Lower lobe of right lung (tissue), 2 donors: ENCODE measurements at regions not wholly inside any gene's neighbourhood (a gene's known extent, or its start where the extent isn't known, plus 50 kb on each side); places are given as distances from the start of the nearest gene placed in this dataset.

Source experiments
- ATAC-seq, 2 donors: fragments of 200-7000 bp; cut with Tn5 transposase; one replicate each; pipeline ENCODE4 v1.9.1; 2020 to 2022; ENCODE audit warnings: mild to moderate bottlenecking in 2 of 2, moderate library complexity in 2 of 2
- DNase-seq: peaks from one replicate; pipeline ENCODE4 v3.0.0-alpha.2; 2020
- H3K27ac ChIP-seq: fragments of 200-600 bp; one replicate; pipeline ENCODE4 v1.8.0; 2022
- H3K27me3 ChIP-seq: fragments of 200-600 bp; one replicate; pipeline ENCODE4 v1.8.0; 2022; ENCODE audit warnings: low read depth
- H3K36me3 ChIP-seq: fragments of 200-600 bp; one replicate; pipeline ENCODE4 v1.8.0; 2022; ENCODE audit warnings: mild to moderate bottlenecking
- H3K4me1 ChIP-seq: fragments of 200-600 bp; one replicate; pipeline ENCODE4 v1.8.0; 2022
- H3K4me3 ChIP-seq: fragments of 200-600 bp; one replicate; pipeline ENCODE4 v1.8.0; 2022; ENCODE audit warnings: mild to moderate bottlenecking
- H3K9me3 ChIP-seq: fragments of 200-600 bp; one replicate; pipeline ENCODE4 v1.8.0; 2022
- intact Hi-C: fragments of 100-400 bp; cut with DNase I; formaldehyde crosslinking; loops from one replicate; pipeline ENCODE4 v1.11.0; 2022
- TF ChIP-seq, protein P1 (sequence below): fragments of 200-600 bp; IDR thresholded peaks from one replicate; pipeline ENCODE4 v1.8.0; 2022; ENCODE audit warnings: antibody characterized with exemption, mild to moderate bottlenecking
- donor health status: DM: no; HTN: yes; CAD: no; lungs with severe emphysema.

DNA sequence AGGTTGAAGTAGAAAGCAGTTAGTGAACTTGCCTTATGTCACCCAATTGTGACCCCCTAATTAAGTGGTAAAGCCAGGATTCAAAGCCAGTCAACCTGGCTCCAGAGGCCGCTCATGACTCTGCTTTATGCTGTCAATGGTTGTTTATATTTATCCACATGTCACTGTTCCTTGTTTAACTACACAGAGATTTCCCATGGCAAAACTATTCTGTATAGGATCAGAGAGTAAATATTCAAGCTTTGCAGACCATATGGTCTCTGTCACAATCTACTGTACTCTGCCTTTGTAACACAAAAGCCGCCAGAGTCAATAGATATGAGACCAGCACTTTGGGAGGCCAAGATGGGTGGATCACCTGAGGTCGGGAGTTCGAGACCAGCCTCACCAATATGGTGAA is 371.7 kb upstream of the PTBP2 start:
- Histone ChIP-seq H3K4me3 (no peak overlapping the region), H3K9me3 (no peaks in the 10 kb centered on the region), H3K36me3 (no peaks in the 10 kb centered on the region), H3K4me1 (no peaks in the 10 kb centered on the region), H3K27me3 (no peaks in the 10 kb centered on the region), H3K27ac (no peak overlapping the region)
- ATAC-seq (no peak), DNase-seq (no peak)
- TF ChIP-seq, protein P1, sequence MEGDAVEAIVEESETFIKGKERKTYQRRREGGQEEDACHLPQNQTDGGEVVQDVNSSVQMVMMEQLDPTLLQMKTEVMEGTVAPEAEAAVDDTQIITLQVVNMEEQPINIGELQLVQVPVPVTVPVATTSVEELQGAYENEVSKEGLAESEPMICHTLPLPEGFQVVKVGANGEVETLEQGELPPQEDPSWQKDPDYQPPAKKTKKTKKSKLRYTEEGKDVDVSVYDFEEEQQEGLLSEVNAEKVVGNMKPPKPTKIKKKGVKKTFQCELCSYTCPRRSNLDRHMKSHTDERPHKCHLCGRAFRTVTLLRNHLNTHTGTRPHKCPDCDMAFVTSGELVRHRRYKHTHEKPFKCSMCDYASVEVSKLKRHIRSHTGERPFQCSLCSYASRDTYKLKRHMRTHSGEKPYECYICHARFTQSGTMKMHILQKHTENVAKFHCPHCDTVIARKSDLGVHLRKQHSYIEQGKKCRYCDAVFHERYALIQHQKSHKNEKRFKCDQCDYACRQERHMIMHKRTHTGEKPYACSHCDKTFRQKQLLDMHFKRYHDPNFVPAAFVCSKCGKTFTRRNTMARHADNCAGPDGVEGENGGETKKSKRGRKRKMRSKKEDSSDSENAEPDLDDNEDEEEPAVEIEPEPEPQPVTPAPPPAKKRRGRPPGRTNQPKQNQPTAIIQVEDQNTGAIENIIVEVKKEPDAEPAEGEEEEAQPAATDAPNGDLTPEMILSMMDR = no peak
- intact Hi-C loops = no loop called here

DNA sequence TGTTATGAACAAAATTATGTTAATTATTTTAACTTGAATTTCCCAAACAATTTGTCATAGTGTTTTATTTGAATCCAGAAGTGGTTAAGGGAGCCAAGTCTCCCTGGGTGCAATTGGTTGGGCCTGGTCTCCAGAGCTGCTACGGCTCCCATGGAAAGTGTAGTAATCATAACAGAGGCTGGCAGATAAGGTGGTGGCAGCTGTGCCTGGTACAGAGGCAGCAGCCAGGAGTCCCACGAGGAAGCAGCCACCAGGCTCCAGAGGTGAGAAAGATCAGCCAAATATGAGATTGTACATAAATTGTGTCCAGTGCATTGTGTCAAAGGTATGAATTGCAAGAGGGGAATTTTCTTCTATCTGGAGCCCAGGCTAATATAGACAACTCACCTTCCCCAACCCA is 368.9 kb upstream of the PTBP2 start:
- TF ChIP-seq, protein P1 = no peak
- DNase-seq (no peak), ATAC-seq (no peak)
- Histone ChIP-seq H3K27me3 (no peaks in the 10 kb centered on the region), H3K9me3 (no peaks in the 10 kb centered on the region), H3K4me3 (no peak overlapping the region), H3K36me3 (no peaks in the 10 kb centered on the region), H3K27ac (no peak overlapping the region), H3K4me1 (no peaks in the 10 kb centered on the region)
- intact Hi-C loops = no loop called here

DNA sequence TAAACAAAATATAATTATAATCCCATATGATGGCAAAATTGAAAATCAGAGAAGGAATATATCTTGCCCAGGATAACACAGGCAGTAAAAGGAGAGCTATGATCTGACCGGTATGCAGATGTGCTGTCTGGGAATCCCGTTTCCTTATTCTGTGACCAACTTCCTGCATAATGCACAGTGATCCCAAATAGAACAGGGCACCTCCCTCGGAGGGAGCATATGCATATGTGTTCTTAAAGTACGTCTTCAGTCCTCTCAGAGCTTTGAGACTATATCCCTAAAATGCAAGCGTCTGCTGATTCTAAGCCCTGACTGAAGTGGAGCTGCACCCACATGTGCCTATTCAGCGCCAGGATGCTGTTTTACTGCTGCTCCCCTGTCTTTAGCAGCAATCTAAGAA is 366.1 kb upstream of the PTBP2 start:
- Histone ChIP-seq H3K27ac (no peak overlapping the region), H3K27me3 (no peaks in the 10 kb centered on the region), H3K4me3 (no peak overlapping the region), H3K9me3 (no peaks in the 10 kb centered on the region), H3K4me1 (no peaks in the 10 kb centered on the region), H3K36me3 (no peaks in the 10 kb centered on the region)
- TF ChIP-seq, protein P1 = no peak
- no peak for ATAC-seq
- intact Hi-C loops = no loop called here
- DNase-seq = no peak

DNA sequence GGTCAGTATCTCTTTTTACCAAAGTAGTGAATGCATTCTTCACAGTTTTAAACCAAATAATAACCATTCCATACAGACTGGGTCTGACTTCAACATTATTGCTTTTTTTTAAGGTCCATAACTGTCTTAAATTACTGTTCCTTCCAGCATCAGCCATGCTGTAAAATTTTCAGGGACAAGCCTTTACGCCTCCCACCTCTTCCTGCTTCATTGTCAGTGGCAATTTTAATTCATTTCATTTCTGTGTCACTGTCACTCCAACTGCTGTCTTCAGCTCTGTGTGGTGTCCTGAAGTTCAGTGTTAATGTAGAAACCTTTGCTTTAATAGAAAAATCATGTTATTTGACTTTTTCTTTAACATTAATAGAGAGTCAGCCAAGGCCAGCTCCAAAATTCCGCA is 365.6 kb upstream of the PTBP2 start:
- no peak overlapping the region for H3K4me3 ChIP-seq
- ATAC-seq (no peak), DNase-seq (no peak)
- no peaks in the 10 kb centered on the region for H3K27me3 ChIP-seq
- intact Hi-C loops = no loop called here
- no peaks in the 10 kb centered on the region for H3K4me1 ChIP-seq
- H3K27ac ChIP-seq = no peak overlapping the region
- TF ChIP-seq, protein P1 = no peak
- H3K36me3 ChIP-seq = no peaks in the 10 kb centered on the region
- H3K9me3 ChIP-seq = no peaks in the 10 kb centered on the region

DNA sequence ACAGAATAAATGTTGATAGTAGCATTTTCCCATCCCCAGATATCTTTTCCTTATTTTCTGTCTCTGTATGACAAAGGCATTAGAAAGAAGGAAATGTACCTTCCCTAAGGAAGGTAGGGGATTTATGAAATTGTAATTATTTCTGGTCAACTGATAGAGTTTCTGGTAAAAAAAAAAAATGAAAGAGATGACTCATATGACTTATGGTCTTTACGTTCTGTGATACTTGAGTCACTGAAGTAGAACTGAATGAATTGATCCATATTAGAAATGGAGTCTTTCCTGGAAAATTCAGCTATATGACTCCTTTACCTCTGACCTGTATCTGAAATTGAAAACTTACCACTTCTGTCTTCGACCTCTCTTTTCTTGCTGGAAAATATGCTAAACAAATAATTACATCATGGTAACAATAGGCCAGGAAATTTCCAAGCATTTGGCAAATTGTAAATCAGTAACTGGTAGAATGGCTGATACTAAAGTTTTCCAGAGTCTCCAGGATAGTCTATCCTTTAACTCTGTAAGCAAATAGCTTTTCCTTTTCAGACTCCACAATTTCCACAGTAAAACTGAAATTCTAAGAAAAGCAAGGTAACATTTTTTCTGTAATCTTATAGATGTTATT is 364.3 kb upstream of the PTBP2 start:
- no peak for ATAC-seq
- no peaks in the 10 kb centered on the region for H3K27me3 ChIP-seq

More for the DNA sequence above, 364.3 kb upstream of the PTBP2 start:
- Histone ChIP-seq H3K9me3 (no peaks in the 10 kb centered on the region), H3K4me3 (no peak overlapping the region), H3K4me1 (no peaks in the 10 kb centered on the region), H3K27ac (no peak overlapping the region), H3K36me3 (no peaks in the 10 kb centered on the region)
- TF ChIP-seq, protein P1 = no peak
- intact Hi-C loops = no loop called here
- DNase-seq = no peak
